Panc1 (cell line): ENCODE measurements at regions not wholly inside any gene's neighbourhood (a gene's known extent, or its start where the extent isn't known, plus 50 kb on each side); places are given as distances from the start of the nearest gene placed in this dataset.

Source experiments
- ATAC-seq: fragments of 200-7000 bp; cut with Tn5 transposase; 2 replicates; pipeline ENCODE4 v1.9.1; 2020; ENCODE audit warnings: mild to moderate bottlenecking, moderate library complexity
- BruUV-seq: library from RNA; stranded (reverse); fragments of 400-500 nt; replicated peaks from 2 replicates; lab custom pipeline; 2021; lab: Mats Ljungman, UMichigan
- CTCF ChIA-PET: fragments of 300-600 bp; sonication (Branson Sonifier 250); formaldehyde crosslinking; loops from one replicate; lab custom pipeline; 2022; ENCODE audit warnings: antibody characterized with exemption; lab: Charles Lee
- POLR2A ChIA-PET: fragments of 300-600 bp; sonication (Branson Sonifier 250); formaldehyde crosslinking; loops from one replicate; lab custom pipeline; 2022; ENCODE audit warnings: antibody characterized with exemption; lab: Charles Lee
- DNase-seq: peaks from one replicate; pipeline ENCODE4 v3.0.0-alpha.2; 2010; ENCODE audit warnings: low read depth, low spot score
- H3K27ac ChIP-seq: 2 replicates; pipeline ENCODE4 v1.5.1; 2011; ENCODE audit warnings: mild to moderate bottlenecking, low read length, inconsistent platforms
- H3K27me3 ChIP-seq: fragments of 200-500 bp; sonication (Bioruptor generic); 2 replicates; pipeline ENCODE4 v1.6.0; 2014; ENCODE audit warnings: low read length, inconsistent platforms; ENCODE audit not compliant: control insufficient read depth, insufficient read depth
- H3K36me3 ChIP-seq: fragments of 200-500 bp; sonication (Bioruptor generic); 2 replicates; pipeline ENCODE4 v1.5.1; 2014; ENCODE audit warnings: inconsistent platforms, mild to moderate bottlenecking, low read length, moderate library complexity; ENCODE audit not compliant: control insufficient read depth, insufficient read depth
- H3K4me1 ChIP-seq: 2 replicates; pipeline ENCODE4 v1.5.1; 2011; ENCODE audit warnings: inconsistent platforms, mild to moderate bottlenecking, low read length, moderate library complexity; ENCODE audit not compliant: control insufficient read depth, insufficient read depth
- H3K4me3 ChIP-seq, 2 experiments: 2 replicates each; pipeline ENCODE4 v1.5.1; 2011 to 2012; ENCODE audit warnings: low read depth in 2 of 2, low read length in 2 of 2, mild to moderate bottlenecking in 2 of 2, inconsistent platforms in 1 of 2, moderate library complexity in 1 of 2
- H3K9me3 ChIP-seq: fragments of 200-500 bp; sonication (Bioruptor generic); 2 replicates; pipeline ENCODE4 v1.5.1; 2014; ENCODE audit warnings: low read depth, mild to moderate bottlenecking, inconsistent platforms, low read length, moderate library complexity; ENCODE audit not compliant: control insufficient read depth, insufficient read depth
- POLR2AphosphoS5 ChIP-seq: IDR thresholded peaks from 2 replicates; pipeline ENCODE4 v1.6.1; 2012; ENCODE audit warnings: mild to moderate bottlenecking, low read depth, low read length, moderate library complexity
- SIN3A ChIP-seq: IDR thresholded peaks from 2 replicates; pipeline ENCODE4 v1.6.1; 2012; ENCODE audit warnings: low read depth, mild to moderate bottlenecking, low read length, moderate library complexity, borderline replicate concordance; ENCODE audit not compliant: insufficient read depth
- TCF7L2 ChIP-seq: IDR thresholded peaks from 2 replicates; pipeline ENCODE4 v1.6.1; 2011; ENCODE audit warnings: mild to moderate bottlenecking, low read depth, low read length, inconsistent platforms
- in situ Hi-C: cut with HindIII; loops from 2 replicates; pipeline ENCODE4 v1.10.0; 2016; ENCODE audit warnings: low sequenced_read_pairs, low pct_unique_long_range_greater_than_20kb
- intact Hi-C: fragments of 100-400 bp; cut with micrococcal nuclease; formaldehyde crosslinking; loops from one replicate; pipeline ENCODE4 v1.10.0; 2022; ENCODE audit not compliant: unreplicated experiment
- TF ChIP-seq, protein P1 (sequence below), 2 experiments: IDR thresholded peaks; 2 replicates each; pipeline ENCODE4 v1.6.1; 2011 to 2012; ENCODE audit warnings: low read depth in 2 of 2, control low read depth in 1 of 2, low read length in 1 of 2, mild to moderate bottlenecking in 1 of 2, moderate library complexity in 1 of 2; ENCODE audit not compliant: insufficient read depth in 1 of 2
- TF ChIP-seq, protein P2 (sequence below): fragments of 450-650 bp; IDR thresholded peaks from 2 replicates; pipeline ENCODE4 v1.5.1; 2017; ENCODE audit warnings: mild to moderate bottlenecking

DNA sequence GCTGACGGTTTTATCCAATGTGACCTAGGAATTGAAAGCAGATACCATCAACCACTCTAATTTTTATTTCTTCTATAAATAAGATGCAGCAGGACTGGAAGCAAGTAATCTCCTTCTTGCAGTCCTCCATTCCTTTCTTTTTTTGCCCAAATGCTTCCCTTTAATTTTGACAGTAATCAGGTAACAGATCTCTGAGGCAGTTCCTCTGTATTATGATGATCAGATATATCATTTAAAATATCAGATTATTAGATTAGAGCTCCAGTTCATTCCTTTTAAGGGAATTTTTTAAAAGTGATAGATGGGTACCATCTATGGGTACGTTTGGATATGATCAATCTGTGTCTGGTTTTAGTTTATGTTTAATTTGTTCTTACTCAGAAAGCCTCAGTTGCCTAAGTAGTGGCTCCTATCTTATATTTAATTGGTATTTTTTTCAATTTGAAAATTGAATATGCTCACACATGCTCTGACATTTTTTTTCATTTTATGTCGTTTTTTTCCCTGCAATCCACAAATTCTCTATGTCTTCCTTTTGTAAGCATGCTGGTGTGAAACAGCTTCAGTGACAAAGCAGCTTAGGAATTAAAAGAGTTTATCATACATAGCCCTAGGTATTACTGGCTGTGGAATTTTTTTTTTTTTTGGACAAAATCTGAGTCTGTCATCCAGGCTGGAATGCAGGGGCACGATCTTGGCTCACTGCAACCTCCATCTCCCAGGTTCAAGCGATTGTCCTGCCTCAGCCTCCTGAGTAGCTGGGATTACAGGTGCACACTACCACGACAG is 73.7 kb upstream of the ANK2 start:
- DNase-seq (no peak), ATAC-seq (no peak)
- no peaks in the 10 kb centered on the region for H3K9me3 ChIP-seq
- intact Hi-C loops (no loop called here), in situ Hi-C loops (no loop called here)
- H3K27ac ChIP-seq, result no peak overlapping the region
- TF ChIP-seq, protein P1, sequence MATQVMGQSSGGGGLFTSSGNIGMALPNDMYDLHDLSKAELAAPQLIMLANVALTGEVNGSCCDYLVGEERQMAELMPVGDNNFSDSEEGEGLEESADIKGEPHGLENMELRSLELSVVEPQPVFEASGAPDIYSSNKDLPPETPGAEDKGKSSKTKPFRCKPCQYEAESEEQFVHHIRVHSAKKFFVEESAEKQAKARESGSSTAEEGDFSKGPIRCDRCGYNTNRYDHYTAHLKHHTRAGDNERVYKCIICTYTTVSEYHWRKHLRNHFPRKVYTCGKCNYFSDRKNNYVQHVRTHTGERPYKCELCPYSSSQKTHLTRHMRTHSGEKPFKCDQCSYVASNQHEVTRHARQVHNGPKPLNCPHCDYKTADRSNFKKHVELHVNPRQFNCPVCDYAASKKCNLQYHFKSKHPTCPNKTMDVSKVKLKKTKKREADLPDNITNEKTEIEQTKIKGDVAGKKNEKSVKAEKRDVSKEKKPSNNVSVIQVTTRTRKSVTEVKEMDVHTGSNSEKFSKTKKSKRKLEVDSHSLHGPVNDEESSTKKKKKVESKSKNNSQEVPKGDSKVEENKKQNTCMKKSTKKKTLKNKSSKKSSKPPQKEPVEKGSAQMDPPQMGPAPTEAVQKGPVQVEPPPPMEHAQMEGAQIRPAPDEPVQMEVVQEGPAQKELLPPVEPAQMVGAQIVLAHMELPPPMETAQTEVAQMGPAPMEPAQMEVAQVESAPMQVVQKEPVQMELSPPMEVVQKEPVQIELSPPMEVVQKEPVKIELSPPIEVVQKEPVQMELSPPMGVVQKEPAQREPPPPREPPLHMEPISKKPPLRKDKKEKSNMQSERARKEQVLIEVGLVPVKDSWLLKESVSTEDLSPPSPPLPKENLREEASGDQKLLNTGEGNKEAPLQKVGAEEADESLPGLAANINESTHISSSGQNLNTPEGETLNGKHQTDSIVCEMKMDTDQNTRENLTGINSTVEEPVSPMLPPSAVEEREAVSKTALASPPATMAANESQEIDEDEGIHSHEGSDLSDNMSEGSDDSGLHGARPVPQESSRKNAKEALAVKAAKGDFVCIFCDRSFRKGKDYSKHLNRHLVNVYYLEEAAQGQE (IDR thresholded peaks at IDR 0.05; ENCODE audit: insufficient read depth in 1 of 2, low read depth in 2 of 2, low read length in 1 of 2), result no peak
- TF ChIP-seq SIN3A, result no peak
- TF ChIP-seq, protein P2, sequence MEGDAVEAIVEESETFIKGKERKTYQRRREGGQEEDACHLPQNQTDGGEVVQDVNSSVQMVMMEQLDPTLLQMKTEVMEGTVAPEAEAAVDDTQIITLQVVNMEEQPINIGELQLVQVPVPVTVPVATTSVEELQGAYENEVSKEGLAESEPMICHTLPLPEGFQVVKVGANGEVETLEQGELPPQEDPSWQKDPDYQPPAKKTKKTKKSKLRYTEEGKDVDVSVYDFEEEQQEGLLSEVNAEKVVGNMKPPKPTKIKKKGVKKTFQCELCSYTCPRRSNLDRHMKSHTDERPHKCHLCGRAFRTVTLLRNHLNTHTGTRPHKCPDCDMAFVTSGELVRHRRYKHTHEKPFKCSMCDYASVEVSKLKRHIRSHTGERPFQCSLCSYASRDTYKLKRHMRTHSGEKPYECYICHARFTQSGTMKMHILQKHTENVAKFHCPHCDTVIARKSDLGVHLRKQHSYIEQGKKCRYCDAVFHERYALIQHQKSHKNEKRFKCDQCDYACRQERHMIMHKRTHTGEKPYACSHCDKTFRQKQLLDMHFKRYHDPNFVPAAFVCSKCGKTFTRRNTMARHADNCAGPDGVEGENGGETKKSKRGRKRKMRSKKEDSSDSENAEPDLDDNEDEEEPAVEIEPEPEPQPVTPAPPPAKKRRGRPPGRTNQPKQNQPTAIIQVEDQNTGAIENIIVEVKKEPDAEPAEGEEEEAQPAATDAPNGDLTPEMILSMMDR, result no peak
- no peak for TF ChIP-seq TCF7L2
- TF ChIP-seq POLR2AphosphoS5, result no peak
- H3K4me3 ChIP-seq, result no peak overlapping the region
- H3K36me3 ChIP-seq, result no peaks in the 10 kb centered on the region
- ChIA-PET POLR2A (interaction anchor here (0.6 kb wide), 1 partner anchor 334 kb away, joined by 3 read pairs; no protein-coding TSS in a partner anchor), CTCF (no interaction called here)
- BruUV-seq, result no TSS peak
- H3K4me1 ChIP-seq, result no peaks in the 10 kb centered on the region
- no peaks in the 10 kb centered on the region for H3K27me3 ChIP-seq

DNA sequence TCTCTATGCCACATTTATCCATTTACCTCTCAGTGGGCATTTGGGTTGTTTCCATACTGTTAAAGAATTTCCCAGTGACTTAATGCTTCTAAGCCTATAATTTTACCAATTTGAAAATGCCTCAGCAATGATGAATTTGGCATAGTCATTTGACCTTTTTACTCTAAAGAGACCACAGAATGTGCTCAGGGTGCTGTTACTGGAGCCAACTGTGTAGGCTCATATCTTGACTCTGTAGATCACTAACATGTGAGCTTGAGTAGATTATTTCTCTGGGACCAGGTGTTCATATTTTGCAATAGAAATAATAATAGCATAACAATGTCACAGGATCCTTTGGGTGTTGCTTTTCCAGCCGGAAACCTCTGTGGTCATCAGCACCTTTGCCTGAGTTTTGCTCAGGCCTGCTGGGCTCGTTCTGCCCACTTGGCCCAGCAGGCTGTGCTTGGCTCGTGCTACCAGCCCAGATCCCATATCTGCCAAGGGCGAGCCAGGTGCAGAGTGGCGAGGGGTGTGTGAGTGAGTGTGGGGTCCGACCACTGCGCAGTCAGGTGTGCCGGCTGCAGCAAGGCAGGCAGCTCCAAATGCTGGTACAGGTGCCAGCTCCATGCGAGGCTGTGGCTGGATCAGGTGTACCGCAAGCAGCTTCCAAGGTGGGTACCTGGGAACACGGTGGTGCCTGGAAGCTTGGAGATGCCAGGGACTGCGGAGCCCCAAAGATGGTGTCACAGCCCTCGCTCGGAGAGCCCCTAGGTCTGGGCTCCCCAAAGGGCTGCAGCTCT is 70.6 kb upstream of the ANK2 start:
- no TSS peak for BruUV-seq
- DNase-seq (no peak), ATAC-seq (no peak)
- TF ChIP-seq, protein P2, result no peak
- no peak for TF ChIP-seq TCF7L2
- no peak for TF ChIP-seq SIN3A
- no peak for TF ChIP-seq POLR2AphosphoS5
- TF ChIP-seq, protein P1 (IDR thresholded peaks at IDR 0.05; ENCODE audit: insufficient read depth in 1 of 2, low read depth in 2 of 2, low read length in 1 of 2), result no peak
- CTCF ChIA-PET, result no interaction called here
- Histone ChIP-seq H3K4me1 (no peaks in the 10 kb centered on the region), H3K27ac (no peak overlapping the region), H3K4me3 (no peak overlapping the region), H3K9me3 (no peaks in the 10 kb centered on the region), H3K27me3 (no peaks in the 10 kb centered on the region), H3K36me3 (no peaks in the 10 kb centered on the region)
- intact Hi-C loops, result no loop called here
- POLR2A ChIA-PET, result no interaction called here
- in situ Hi-C loops, result no loop called here
